ENCODE measurements at regions not wholly inside any gene's neighbourhood (a gene's known extent, or its start where the extent isn't known, plus 50 kb on each side); places are given as distances from the start of the nearest gene placed in this dataset.

- TF ChIP-seq EZH2 (IDR thresholded peaks at IDR 0.05; ENCODE audit: borderline replicate concordance, low read depth, low read length, poor library complexity, severe bottlenecking) (no peak), CTCF (conservative IDR thresholded peaks at IDR 0.05; ENCODE audit: low read depth, low read length) (no peak)
These were observed 1530.0 kb downstream of the PCDH18 start for GRCh38 chr4:136002316-136002715.

Data from A673 (cell line).